Spleen (tissue), 7 donors: ENCODE measurements at regions not wholly inside any gene's neighbourhood (a gene's known extent, or its start where the extent isn't known, plus 50 kb on each side); places are given as distances from the start of the nearest gene placed in this dataset.

Experiments
- CTCF ChIP-seq, 11 experiments: fragments of 200-600 bp in 7 of 11; fragments of 450-650 bp in 4 of 11; sonication (generic) in 4 of 11; IDR thresholded peaks in 8 of 11; conservative IDR thresholded peaks in 3 of 11; 1 replicate in 7 of 11; 2 replicates in 4 of 11; pipeline versions ENCODE4 v1.4.0 to v1.8.0; 2016 to 2021; ENCODE audit warnings: antibody characterized with exemption in 11 of 11, inconsistent platforms in 4 of 11, mild to moderate bottlenecking in 1 of 11
- POLR2A ChIP-seq, 3 donors: fragments of 450-650 bp; IDR thresholded peaks; one replicate each; pipeline ENCODE4 v1.5.1; 2017; ENCODE audit warnings: antibody characterized with exemption in 3 of 3, mild to moderate bottlenecking in 1 of 3
- donor health status: DM: no; HTN: no; CAD: no; lungs with moderate emphysema.
- donor health status: DM: no; HTN: no; CAD: no.
- donor health status: DM: no; HTN: no; CAD: no.

GRCh38 chr16:79988721-79989220 lies 388.2 kb upstream of the MAF start:
- TF ChIP-seq CTCF (IDR thresholded peaks at IDR 0.05 in 8 of 11, conservative IDR thresholded peaks at IDR 0.05 in 3 of 11) (no peak), POLR2A (IDR thresholded peaks at IDR 0.05) (no peak)
